Glutamatergic neuron (in vitro differentiated cells): ENCODE measurements at regions not wholly inside any gene's neighbourhood (a gene's known extent, or its start where the extent isn't known, plus 50 kb on each side); places are given as distances from the start of the nearest gene placed in this dataset.
"Not testable (repeated sequence)": the region's sequence is repeated elsewhere in the genome, so short reads cannot be mapped to it uniquely, and the experiment has no call there.

Source experiments
- DNase-seq: peaks from one replicate; pipeline ENCODE4 v3.0.0; 2022
- H3K27ac Mint-ChIP-seq: one replicate; pipeline ENCODE4 v1.8.0; 2020; ENCODE audit warnings: mild to moderate bottlenecking, mixed read lengths, inconsistent platforms; ENCODE audit not compliant: unreplicated experiment
- H3K27me3 Mint-ChIP-seq: one replicate; pipeline ENCODE4 v1.8.0; 2020; ENCODE audit warnings: mild to moderate bottlenecking, moderate library complexity, mixed read lengths, inconsistent platforms; ENCODE audit not compliant: unreplicated experiment
- H3K36me3 Mint-ChIP-seq: one replicate; pipeline ENCODE4 v1.8.0; 2020; ENCODE audit warnings: mild to moderate bottlenecking, mixed read lengths, inconsistent platforms; ENCODE audit not compliant: unreplicated experiment
- H3K4me1 Mint-ChIP-seq: one replicate; pipeline ENCODE4 v1.8.0; 2020; ENCODE audit warnings: mild to moderate bottlenecking, low read depth, mixed read lengths, inconsistent platforms; ENCODE audit not compliant: unreplicated experiment
- H3K4me3 Mint-ChIP-seq: one replicate; pipeline ENCODE4 v1.8.0; 2020; ENCODE audit warnings: mild to moderate bottlenecking, mixed read lengths, inconsistent platforms; ENCODE audit not compliant: unreplicated experiment
- H3K9me3 Mint-ChIP-seq: one replicate; pipeline ENCODE4 v1.8.0; 2020; ENCODE audit warnings: mild to moderate bottlenecking, moderate library complexity, mixed read lengths, inconsistent platforms; ENCODE audit not compliant: unreplicated experiment
- CTCF ChIP-seq: fragments of 200-600 bp; sonication (generic); IDR thresholded peaks from one replicate; pipeline ENCODE4 v1.5.0; 2021; ENCODE audit not compliant: partially characterized antibody, unreplicated experiment

GRCh38 chr11:87779276-87780067 is 395.8 kb downstream of the RAB38 start:
- no peak overlapping the region for H3K27ac Mint-ChIP-seq
- DNase-seq: no peak
- no peak for TF ChIP-seq CTCF
- H3K9me3 Mint-ChIP-seq: no peaks in the 10 kb centered on the region
- peaks cover 2% of the 10 kb centered on the region for H3K27me3 Mint-ChIP-seq
- no peaks in the 10 kb centered on the region for H3K4me1 Mint-ChIP-seq
- no peak overlapping the region for H3K4me3 Mint-ChIP-seq
- no peaks in the 10 kb centered on the region for H3K36me3 Mint-ChIP-seq

- no peak for DNase-seq
- no peak overlapping the region for H3K27ac Mint-ChIP-seq
Observed at GRCh38 chr11:87778357-87778756, 396.9 kb downstream of the RAB38 start.

DNA sequence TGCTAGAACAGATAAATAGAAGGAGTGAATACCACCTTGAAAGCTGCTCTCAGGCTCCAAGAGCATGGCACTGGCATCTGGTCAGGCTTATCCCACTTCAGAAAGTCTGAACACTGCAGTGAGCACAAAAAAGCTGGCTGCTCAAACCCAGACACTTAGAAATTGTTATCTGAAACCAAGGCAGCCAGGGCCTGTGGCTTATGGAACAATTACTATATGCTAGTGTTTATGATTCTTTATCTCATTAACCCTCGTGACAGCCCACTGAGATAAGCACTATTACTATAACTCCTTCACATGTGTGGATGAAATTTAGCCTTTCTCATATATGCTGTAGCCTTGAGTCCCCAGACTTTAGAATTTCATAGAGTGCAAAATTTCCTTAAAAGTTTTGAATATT is 400.2 kb downstream of the RAB38 start:
- no peak for DNase-seq
- Mint-ChIP-seq H3K36me3 (no peaks in the 10 kb centered on the region), H3K4me3 (no peak overlapping the region), H3K9me3 (no peaks in the 10 kb centered on the region), H3K4me1 (no peaks in the 10 kb centered on the region), H3K27me3 (peaks cover 2% of the 10 kb centered on the region), H3K27ac (no peak overlapping the region)
- TF ChIP-seq CTCF: no peak

More at GRCh38 chr11:87778357-87778756, 396.9 kb downstream of the RAB38 start:
- TF ChIP-seq CTCF: no peak
- no peaks in the 10 kb centered on the region for H3K4me1 Mint-ChIP-seq
- H3K9me3 Mint-ChIP-seq: no peaks in the 10 kb centered on the region
- H3K27me3 Mint-ChIP-seq: peaks cover 2% of the 10 kb centered on the region
- no peaks in the 10 kb centered on the region for H3K36me3 Mint-ChIP-seq
- no peak overlapping the region for H3K4me3 Mint-ChIP-seq

DNA sequence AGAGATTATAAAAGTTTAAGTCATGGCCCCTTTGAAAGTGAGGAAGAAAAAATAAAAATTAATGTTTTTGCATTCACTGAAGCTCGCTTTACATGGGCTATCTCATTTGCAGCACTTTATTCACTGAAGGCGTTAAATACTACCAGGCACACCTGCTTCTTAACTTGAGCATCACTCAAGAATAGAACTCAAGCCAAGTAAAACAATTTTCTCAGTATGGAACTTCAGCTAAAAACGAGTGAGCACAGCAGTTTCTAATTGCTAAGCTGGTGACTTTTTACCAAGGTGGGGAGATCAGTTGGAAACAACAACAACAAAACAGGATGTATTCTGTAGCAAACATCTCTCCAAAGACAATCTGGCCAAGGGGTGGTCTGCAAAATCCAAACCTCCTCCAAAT is 405.6 kb downstream of the RAB38 start:
- no peaks in the 10 kb centered on the region for H3K36me3 Mint-ChIP-seq
- H3K27ac Mint-ChIP-seq: no peak overlapping the region
- no peaks in the 10 kb centered on the region for H3K27me3 Mint-ChIP-seq
- no peak overlapping the region for H3K4me3 Mint-ChIP-seq
- DNase-seq: no peak
- H3K9me3 Mint-ChIP-seq: no peaks in the 10 kb centered on the region
- no peaks in the 10 kb centered on the region for H3K4me1 Mint-ChIP-seq
- no peak for TF ChIP-seq CTCF

DNA sequence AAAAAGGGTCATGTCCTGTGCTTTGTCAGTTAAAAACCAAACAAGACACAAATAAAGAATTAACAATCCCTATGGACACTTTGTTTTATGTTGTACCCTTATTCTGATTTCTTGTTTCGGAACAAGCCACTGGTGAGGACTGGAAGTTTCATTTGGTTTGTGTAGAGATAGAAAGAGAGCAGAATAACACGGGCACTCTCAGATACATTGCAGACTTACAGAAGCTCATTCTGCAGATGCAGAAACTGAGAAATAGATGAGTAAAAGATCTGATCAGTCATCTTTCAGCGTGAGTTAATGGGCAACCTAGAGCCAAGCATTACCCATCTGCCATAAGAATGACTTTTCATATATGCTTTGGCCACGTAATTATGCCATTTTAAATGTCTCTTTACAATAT is 407.6 kb downstream of the RAB38 start:
- H3K27ac Mint-ChIP-seq: no peak overlapping the region
- no peak for TF ChIP-seq CTCF
- DNase-seq: no peak
- H3K4me1 Mint-ChIP-seq: no peaks in the 10 kb centered on the region
- H3K4me3 Mint-ChIP-seq: no peak overlapping the region
- no peaks in the 10 kb centered on the region for H3K36me3 Mint-ChIP-seq
- H3K9me3 Mint-ChIP-seq: no peaks in the 10 kb centered on the region
- H3K27me3 Mint-ChIP-seq: no peaks in the 10 kb centered on the region

DNA sequence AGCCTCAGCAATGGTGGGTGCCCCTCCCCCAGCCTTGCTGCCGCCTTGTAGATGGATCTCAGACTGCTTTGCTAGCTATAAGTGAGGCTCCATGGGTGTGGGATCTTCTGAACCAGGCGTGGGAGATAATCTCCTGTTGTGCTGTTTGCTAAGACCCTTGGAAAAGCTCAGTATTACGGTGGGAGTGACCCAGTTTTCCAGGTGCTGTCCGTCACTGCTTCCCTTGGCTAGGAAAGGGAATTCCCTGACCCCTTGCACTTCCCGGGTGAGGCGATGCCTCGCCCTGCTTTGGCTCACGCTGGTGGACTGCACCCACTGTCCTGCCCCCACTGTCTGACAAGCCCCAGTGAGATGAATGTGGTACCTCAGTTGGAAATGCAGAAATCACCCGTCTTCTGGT is 411.2 kb downstream of the RAB38 start:
- H3K27me3 Mint-ChIP-seq, H3K36me3 Mint-ChIP-seq, DNase-seq, H3K9me3 Mint-ChIP-seq, H3K4me3 Mint-ChIP-seq, H3K27ac Mint-ChIP-seq, H3K4me1 Mint-ChIP-seq: not testable (repeated sequence)
